SK-N-SH treated with all-trans-retinoic acid at 6 μM for 48 hours (cell line): ENCODE measurements at regions not wholly inside any gene's neighbourhood (a gene's known extent, or its start where the extent isn't known, plus 50 kb on each side); places are given as distances from the start of the nearest gene placed in this dataset.

ENCODE experiments used
- ARNTL ChIP-seq: fragments of 450-650 bp; formaldehyde crosslinking; IDR thresholded peaks from 2 replicates; pipeline ENCODE4 v1.5.0; 2020; ENCODE audit warnings: low read depth, mild to moderate bottlenecking, moderate library complexity, borderline replicate concordance
- BACH2 ChIP-seq: fragments of 250-450 bp; sonication (Bioruptor Pico); IDR thresholded peaks from 2 replicates; pipeline ENCODE4 v1.9.0; 2021; ENCODE audit warnings: mild to moderate bottlenecking, borderline replicate concordance
- CREB5 ChIP-seq: fragments of 250-450 bp; sonication (Bioruptor Pico); IDR thresholded peaks from 2 replicates; pipeline ENCODE4 v1.5.1; 2020; ENCODE audit warnings: low read depth, mild to moderate bottlenecking, moderate library complexity
- CSDC2 ChIP-seq: fragments of 250-450 bp; sonication (Bioruptor Pico); IDR thresholded peaks from 2 replicates; pipeline ENCODE4 v1.5.0; 2020; ENCODE audit warnings: mild to moderate bottlenecking, moderate library complexity
- GLIS3 ChIP-seq: fragments of 250-450 bp; sonication (Bioruptor Pico); IDR thresholded peaks from 2 replicates; pipeline ENCODE4 v1.5.0; 2020; ENCODE audit warnings: mild to moderate bottlenecking, moderate library complexity
- ISL1 ChIP-seq: fragments of 250-450 bp; sonication (Bioruptor Pico); IDR thresholded peaks from 2 replicates; pipeline ENCODE4 v2.1.2; 2022; ENCODE audit warnings: mild to moderate bottlenecking, moderate library complexity
- OSR1 ChIP-seq: fragments of 250-450 bp; sonication (Bioruptor Pico); IDR thresholded peaks from 2 replicates; pipeline ENCODE4 v1.8.0; 2022; ENCODE audit warnings: moderate library complexity, mild to moderate bottlenecking, inconsistent platforms
- RARB ChIP-seq: fragments of 250-450 bp; sonication (Bioruptor Pico); IDR thresholded peaks from 2 replicates; pipeline ENCODE4 v1.8.0; 2021; ENCODE audit warnings: mild to moderate bottlenecking, moderate library complexity
- TCF4 ChIP-seq: fragments of 250-450 bp; sonication (Bioruptor Pico); IDR thresholded peaks from 2 replicates; pipeline ENCODE4 v1.8.0; 2021; ENCODE audit warnings: mild to moderate bottlenecking, moderate library complexity, borderline replicate concordance
- TOX ChIP-seq: fragments of 250-450 bp; sonication (Bioruptor Pico); IDR thresholded peaks from 2 replicates; pipeline ENCODE4 v1.8.0; 2021; ENCODE audit warnings: mild to moderate bottlenecking, moderate library complexity, borderline replicate concordance
- ZFP3 ChIP-seq: fragments of 250-450 bp; sonication (Bioruptor Pico); IDR thresholded peaks from 2 replicates; pipeline ENCODE4 v1.5.0; 2020; ENCODE audit warnings: mild to moderate bottlenecking, moderate library complexity
- ZNF70 ChIP-seq: fragments of 450-650 bp; formaldehyde crosslinking; IDR thresholded peaks from 2 replicates; pipeline ENCODE4 v1.5.0; 2020; ENCODE audit warnings: mild to moderate bottlenecking, moderate library complexity
- TF ChIP-seq, protein P1 (sequence below): fragments of 250-450 bp; sonication (Bioruptor Pico); IDR thresholded peaks from 2 replicates; pipeline ENCODE4 v1.8.0; 2020; ENCODE audit warnings: mild to moderate bottlenecking, moderate library complexity, borderline replicate concordance
- TF ChIP-seq, protein P2 (sequence below): fragments of 250-450 bp; sonication (Bioruptor Pico); IDR thresholded peaks from 2 replicates; pipeline ENCODE4 v1.5.0; 2020; ENCODE audit warnings: mild to moderate bottlenecking, moderate library complexity

GRCh38 chr7:51621956-51622355 lies 305.3 kb upstream of the COBL start:
- TF ChIP-seq TOX (no peak), ZNF70 (no peak), CSDC2 (CRISPR knock-in tag) (no peak), TCF4 (CRISPR knock-in tag) (no peak), ZFP3 (CRISPR knock-in tag) (no peak), OSR1 (CRISPR knock-in tag) (no peak), RARB (no peak), CREB5 (CRISPR knock-in tag) (no peak), GLIS3 (CRISPR knock-in tag) (no peak), BACH2 (CRISPR knock-in tag) (no peak), ARNTL (CRISPR knock-in tag) (no peak), ISL1 (CRISPR knock-in tag) (no peak)
- TF ChIP-seq, protein P1, sequence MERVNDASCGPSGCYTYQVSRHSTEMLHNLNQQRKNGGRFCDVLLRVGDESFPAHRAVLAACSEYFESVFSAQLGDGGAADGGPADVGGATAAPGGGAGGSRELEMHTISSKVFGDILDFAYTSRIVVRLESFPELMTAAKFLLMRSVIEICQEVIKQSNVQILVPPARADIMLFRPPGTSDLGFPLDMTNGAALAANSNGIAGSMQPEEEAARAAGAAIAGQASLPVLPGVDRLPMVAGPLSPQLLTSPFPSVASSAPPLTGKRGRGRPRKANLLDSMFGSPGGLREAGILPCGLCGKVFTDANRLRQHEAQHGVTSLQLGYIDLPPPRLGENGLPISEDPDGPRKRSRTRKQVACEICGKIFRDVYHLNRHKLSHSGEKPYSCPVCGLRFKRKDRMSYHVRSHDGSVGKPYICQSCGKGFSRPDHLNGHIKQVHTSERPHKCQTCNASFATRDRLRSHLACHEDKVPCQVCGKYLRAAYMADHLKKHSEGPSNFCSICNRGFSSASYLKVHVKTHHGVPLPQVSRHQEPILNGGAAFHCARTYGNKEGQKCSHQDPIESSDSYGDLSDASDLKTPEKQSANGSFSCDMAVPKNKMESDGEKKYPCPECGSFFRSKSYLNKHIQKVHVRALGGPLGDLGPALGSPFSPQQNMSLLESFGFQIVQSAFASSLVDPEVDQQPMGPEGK: no peak
- TF ChIP-seq, protein P2, sequence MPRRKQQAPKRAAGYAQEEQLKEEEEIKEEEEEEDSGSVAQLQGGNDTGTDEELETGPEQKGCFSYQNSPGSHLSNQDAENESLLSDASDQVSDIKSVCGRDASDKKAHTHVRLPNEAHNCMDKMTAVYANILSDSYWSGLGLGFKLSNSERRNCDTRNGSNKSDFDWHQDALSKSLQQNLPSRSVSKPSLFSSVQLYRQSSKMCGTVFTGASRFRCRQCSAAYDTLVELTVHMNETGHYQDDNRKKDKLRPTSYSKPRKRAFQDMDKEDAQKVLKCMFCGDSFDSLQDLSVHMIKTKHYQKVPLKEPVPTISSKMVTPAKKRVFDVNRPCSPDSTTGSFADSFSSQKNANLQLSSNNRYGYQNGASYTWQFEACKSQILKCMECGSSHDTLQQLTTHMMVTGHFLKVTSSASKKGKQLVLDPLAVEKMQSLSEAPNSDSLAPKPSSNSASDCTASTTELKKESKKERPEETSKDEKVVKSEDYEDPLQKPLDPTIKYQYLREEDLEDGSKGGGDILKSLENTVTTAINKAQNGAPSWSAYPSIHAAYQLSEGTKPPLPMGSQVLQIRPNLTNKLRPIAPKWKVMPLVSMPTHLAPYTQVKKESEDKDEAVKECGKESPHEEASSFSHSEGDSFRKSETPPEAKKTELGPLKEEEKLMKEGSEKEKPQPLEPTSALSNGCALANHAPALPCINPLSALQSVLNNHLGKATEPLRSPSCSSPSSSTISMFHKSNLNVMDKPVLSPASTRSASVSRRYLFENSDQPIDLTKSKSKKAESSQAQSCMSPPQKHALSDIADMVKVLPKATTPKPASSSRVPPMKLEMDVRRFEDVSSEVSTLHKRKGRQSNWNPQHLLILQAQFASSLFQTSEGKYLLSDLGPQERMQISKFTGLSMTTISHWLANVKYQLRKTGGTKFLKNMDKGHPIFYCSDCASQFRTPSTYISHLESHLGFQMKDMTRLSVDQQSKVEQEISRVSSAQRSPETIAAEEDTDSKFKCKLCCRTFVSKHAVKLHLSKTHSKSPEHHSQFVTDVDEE (CRISPR knock-in tag): no peak
